Neural cell (in vitro differentiated cells): ENCODE measurements at regions not wholly inside any gene's neighbourhood (a gene's known extent, or its start where the extent isn't known, plus 50 kb on each side); places are given as distances from the start of the nearest gene placed in this dataset.

Experiments
- H2AFZ ChIP-seq: fragments of 200-600, 300-800 bp; sonication (generic), shearing (Covaris generic); 2 replicates; pipeline ENCODE4 v1.6.0; 2014; ENCODE audit warnings: low read depth, mild to moderate bottlenecking, antibody characterized with exemption, low read length, moderate library complexity
- H3F3A ChIP-seq: fragments of 200-600 bp; shearing (Covaris generic); 2 replicates; pipeline ENCODE4 v1.6.1; 2016; ENCODE audit warnings: mild to moderate bottlenecking, moderate library complexity, mixed read lengths, antibody characterized with exemption, low read length; ENCODE audit not compliant: insufficient read depth, poor library complexity, severe bottlenecking
- H3K27ac ChIP-seq: fragments of 200-600, 300-800 bp; sonication (generic), shearing (Covaris generic); 2 replicates; pipeline ENCODE4 v1.5.1; 2014; ENCODE audit warnings: mild to moderate bottlenecking, low read length, moderate library complexity
- H3K27me3 ChIP-seq: fragments of 300-800, 200-600 bp; sonication (generic), shearing (Covaris generic); 2 replicates; pipeline ENCODE4 v1.6.0; 2014; ENCODE audit warnings: mild to moderate bottlenecking, low read depth, low read length, moderate library complexity; ENCODE audit not compliant: insufficient read depth
- H3K36me3 ChIP-seq: fragments of 300-800, 200-600 bp; sonication (generic), shearing (Covaris generic); 2 replicates; pipeline ENCODE4 v1.5.1; 2014; ENCODE audit warnings: mild to moderate bottlenecking, antibody characterized with exemption, low read length, moderate library complexity; ENCODE audit not compliant: insufficient read depth
- H3K4me2 ChIP-seq: fragments of 300-800, 200-600 bp; sonication (generic), shearing (Covaris generic); 2 replicates; pipeline ENCODE4 v1.6.0; 2014; ENCODE audit warnings: mild to moderate bottlenecking, low read length
- H3K4me3 ChIP-seq: fragments of 300-800, 200-600 bp; sonication (generic), shearing (Covaris generic); 2 replicates; pipeline ENCODE4 v1.5.1; 2014; ENCODE audit warnings: mild to moderate bottlenecking, low read length, moderate library complexity
- H3K79me2 ChIP-seq: fragments of 200-600 bp; shearing (Covaris generic); replicated peaks from 2 replicates; pipeline ENCODE4 v1.6.0; 2014; ENCODE audit warnings: mild to moderate bottlenecking, low read length, moderate library complexity; ENCODE audit not compliant: insufficient read depth
- H3K9ac ChIP-seq: fragments of 300-800, 200-600 bp; sonication (generic), shearing (Covaris generic); 2 replicates; pipeline ENCODE4 v1.6.1; 2016; ENCODE audit warnings: mild to moderate bottlenecking, low read length, mixed read lengths
- H3K9me2 ChIP-seq: fragments of 200-600 bp; shearing (Covaris generic); 2 replicates; pipeline ENCODE4 v1.6.1; 2016; ENCODE audit warnings: mild to moderate bottlenecking, low read length, mixed read lengths; ENCODE audit not compliant: insufficient read depth
- H3K9me3 ChIP-seq: fragments of 200-600, 300-800 bp; sonication (generic), shearing (Covaris generic); 2 replicates; pipeline ENCODE4 v1.6.1; 2016; ENCODE audit warnings: mild to moderate bottlenecking, mixed run types, low read length, moderate library complexity, mixed read lengths
- H4K20me1 ChIP-seq: fragments of 200-600 bp; shearing (Covaris generic); 2 replicates; pipeline ENCODE4 v1.6.1; 2016; ENCODE audit warnings: mild to moderate bottlenecking, mixed run types; ENCODE audit not compliant: insufficient read depth
- CTCF ChIP-seq: fragments of 450-650 bp; IDR thresholded peaks from 2 replicates; pipeline ENCODE4 v1.5.1; 2014; ENCODE audit warnings: antibody characterized with exemption, mild to moderate bottlenecking, moderate library complexity; ENCODE audit not compliant: poor library complexity, severe bottlenecking
- EP300 ChIP-seq: fragments of 450-650 bp; conservative IDR thresholded peaks from 2 replicates; pipeline ENCODE4 v1.6.1; 2014; ENCODE audit warnings: antibody characterized with exemption, mild to moderate bottlenecking, moderate library complexity; ENCODE audit not compliant: poor library complexity, severe bottlenecking
- EZH2 ChIP-seq: fragments of 200-600, 300-800 bp; shearing (Covaris generic), sonication (generic); IDR thresholded peaks from 2 replicates; pipeline ENCODE4 v1.6.1; 2014; ENCODE audit warnings: antibody characterized with exemption, low read length, borderline replicate concordance, mild to moderate bottlenecking; ENCODE audit not compliant: insufficient read depth, poor library complexity, severe bottlenecking
- MXI1 ChIP-seq: fragments of 450-650 bp; conservative IDR thresholded peaks from 2 replicates; pipeline ENCODE4 v1.6.1; 2014; ENCODE audit warnings: antibody characterized with exemption, mild to moderate bottlenecking; ENCODE audit not compliant: poor library complexity, severe bottlenecking
- POLR2AphosphoS5 ChIP-seq: IDR thresholded peaks from 2 replicates; pipeline ENCODE4 v1.6.1; 2012
- RAD21 ChIP-seq: fragments of 450-650 bp; conservative IDR thresholded peaks from 2 replicates; pipeline ENCODE4 v1.6.1; 2014; ENCODE audit warnings: antibody characterized with exemption, mild to moderate bottlenecking, moderate library complexity
- REST ChIP-seq: IDR thresholded peaks from 2 replicates; pipeline ENCODE4 v1.6.1; 2012; ENCODE audit warnings: borderline replicate concordance
- SMC3 ChIP-seq: fragments of 450-650 bp; conservative IDR thresholded peaks from 2 replicates; pipeline ENCODE4 v1.6.1; 2014; ENCODE audit warnings: antibody characterized with exemption, mild to moderate bottlenecking, moderate library complexity; ENCODE audit not compliant: poor library complexity
- TAF1 ChIP-seq: IDR thresholded peaks from 2 replicates; pipeline ENCODE4 v1.6.1; 2012; ENCODE audit warnings: low read depth

GRCh38 chr6:48813836-48814235 is 649.2 kb downstream of the MMUT start:
- Histone ChIP-seq H3K27ac (no peak overlapping the region), H3K9me3 (no peaks in the 10 kb centered on the region), H4K20me1 (no peaks in the 10 kb centered on the region), H3K4me2 (no peak overlapping the region), H3K36me3 (no peaks in the 10 kb centered on the region), H3K9me2 (no peaks in the 10 kb centered on the region), H3K9ac (no peak overlapping the region), H3K27me3 (no peaks in the 10 kb centered on the region), H3K79me2 (no peaks in the 10 kb centered on the region), H2AFZ (no peak overlapping the region), H3K4me3 (no peak overlapping the region), H3F3A (no peaks in the 10 kb centered on the region)
- no peak for TF ChIP-seq TAF1

GRCh38 chr6:48809700-48810099 is 653.4 kb downstream of the MMUT start:
- Histone ChIP-seq H3K4me2 (no peak overlapping the region), H4K20me1 (no peaks in the 10 kb centered on the region), H3K79me2 (no peaks in the 10 kb centered on the region), H3K9ac (no peak overlapping the region), H3K4me3 (no peak overlapping the region), H3K9me2 (no peaks in the 10 kb centered on the region), H3K36me3 (no peaks in the 10 kb centered on the region), H3K27me3 (no peaks in the 10 kb centered on the region), H3F3A (no peaks in the 10 kb centered on the region), H2AFZ (no peak overlapping the region), H3K27ac (no peak overlapping the region), H3K9me3 (no peaks in the 10 kb centered on the region)
- TF ChIP-seq REST (no peak), RAD21 (no peak), EZH2 (no peak), TAF1 (no peak), MXI1 (no peak), CTCF (no peak), EP300 (no peak), SMC3 (no peak), POLR2AphosphoS5 (no peak)

GRCh38 chr6:48809245-48809644 is 653.8 kb downstream of the MMUT start:
- Histone ChIP-seq H3K9me3 (no peaks in the 10 kb centered on the region), H2AFZ (no peak overlapping the region), H3K36me3 (no peaks in the 10 kb centered on the region), H3K4me2 (no peak overlapping the region), H3F3A (no peaks in the 10 kb centered on the region), H3K27me3 (no peaks in the 10 kb centered on the region), H3K79me2 (no peaks in the 10 kb centered on the region), H3K27ac (no peak overlapping the region), H3K9me2 (no peaks in the 10 kb centered on the region), H3K9ac (no peak overlapping the region), H3K4me3 (no peak overlapping the region), H4K20me1 (no peaks in the 10 kb centered on the region)
- TF ChIP-seq REST = no peak
- no peak for TF ChIP-seq CTCF
